Large intestine (tissue), 3 donors: ENCODE measurements at regions not wholly inside any gene's neighbourhood (a gene's known extent, or its start where the extent isn't known, plus 50 kb on each side); places are given as distances from the start of the nearest gene placed in this dataset.

ENCODE experiments used
- DNase-seq, 2 donors: peaks; one replicate each; pipeline versions ENCODE4 v3.0.0 to v3.0.0-alpha.2; 2013
- H3K27ac ChIP-seq: one replicate; pipeline ENCODE4 v1.5.1; 2013; ENCODE audit warnings: low read length
- H3K27me3 ChIP-seq: 2 replicates; pipeline ENCODE4 v1.6.1; 2013; ENCODE audit warnings: low read length; ENCODE audit not compliant: control insufficient read depth, insufficient read depth
- H3K36me3 ChIP-seq: 2 replicates; pipeline ENCODE4 v1.6.1; 2013; ENCODE audit warnings: low read length; ENCODE audit not compliant: control insufficient read depth, insufficient read depth
- H3K4me1 ChIP-seq: one replicate; pipeline ENCODE4 v1.6.1; 2013; ENCODE audit warnings: low read length; ENCODE audit not compliant: control insufficient read depth, insufficient read depth
- H3K4me3 ChIP-seq: one replicate; pipeline ENCODE4 v1.5.1; 2013; ENCODE audit warnings: low read length
- H3K9me3 ChIP-seq: one replicate; pipeline ENCODE4 v1.6.1; 2013; ENCODE audit warnings: mild to moderate bottlenecking, low read depth, low read length, moderate library complexity; ENCODE audit not compliant: control insufficient read depth
- WGBS: methylation state at CpG from one replicate; pipeline ENCODE4 v1.1.5; 2013; ENCODE audit warnings: low lambda C conversion rate; ENCODE audit not compliant: insufficient coverage; 5-methylcytosine and 5-hydroxymethylcytosine counted together

DNA sequence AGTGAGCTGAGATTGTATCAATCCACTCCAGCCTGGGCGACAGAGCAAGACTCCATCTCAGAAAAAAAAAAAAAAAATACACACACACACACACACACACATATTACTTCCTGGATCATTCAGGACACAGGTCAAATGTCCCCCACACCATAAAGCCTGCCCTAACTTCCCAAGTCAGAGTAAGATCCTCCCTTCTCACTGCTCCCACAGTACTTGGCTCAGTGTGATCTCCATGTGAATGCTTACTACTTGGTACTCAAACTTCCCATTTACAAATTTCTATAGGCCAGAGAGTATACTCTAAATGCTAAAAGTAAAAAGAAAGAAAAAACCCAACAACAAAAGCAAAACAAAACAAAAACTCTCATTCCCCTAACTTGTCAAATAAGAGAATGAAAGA, 386.8 kb downstream of the SLITRK6 start:
- no peaks in the 10 kb centered on the region for H3K27me3 ChIP-seq
- H3K9me3 ChIP-seq = no peaks in the 10 kb centered on the region
- H3K4me1 ChIP-seq = no peaks in the 10 kb centered on the region
- no peak for DNase-seq
- WGBS = no CpG with 5 or more reads among the region's 1 CpG
- H3K36me3 ChIP-seq = no peaks in the 10 kb centered on the region
- H3K27ac ChIP-seq = no peak overlapping the region
- H3K4me3 ChIP-seq = no peak overlapping the region

DNA sequence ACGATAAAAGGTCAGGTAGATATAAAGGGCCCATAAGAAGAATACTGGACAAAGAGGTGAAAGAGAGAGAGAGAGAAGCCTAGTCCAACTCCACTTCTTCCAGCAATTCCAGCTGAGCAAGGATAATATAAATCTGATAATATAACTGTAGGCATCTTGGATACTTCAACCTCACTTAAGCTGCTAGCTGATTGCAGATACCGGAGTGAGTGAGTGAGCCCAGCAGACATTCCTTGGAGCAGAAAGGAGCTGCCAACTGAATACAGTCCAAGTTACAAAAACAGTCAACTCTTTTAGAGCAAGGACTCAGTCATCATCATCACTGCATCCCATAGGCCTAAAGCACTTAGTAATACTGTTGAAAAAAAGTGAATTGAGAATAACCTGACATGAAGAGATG, 387.6 kb downstream of the SLITRK6 start:
- WGBS = no CpG with 5 or more reads among the region's 2 CpGs
- DNase-seq = no peak
- no peaks in the 10 kb centered on the region for H3K27me3 ChIP-seq
- H3K4me3 ChIP-seq = no peak overlapping the region
- H3K27ac ChIP-seq = no peak overlapping the region
- no peaks in the 10 kb centered on the region for H3K9me3 ChIP-seq
- H3K4me1 ChIP-seq = no peaks in the 10 kb centered on the region
- no peaks in the 10 kb centered on the region for H3K36me3 ChIP-seq

DNA sequence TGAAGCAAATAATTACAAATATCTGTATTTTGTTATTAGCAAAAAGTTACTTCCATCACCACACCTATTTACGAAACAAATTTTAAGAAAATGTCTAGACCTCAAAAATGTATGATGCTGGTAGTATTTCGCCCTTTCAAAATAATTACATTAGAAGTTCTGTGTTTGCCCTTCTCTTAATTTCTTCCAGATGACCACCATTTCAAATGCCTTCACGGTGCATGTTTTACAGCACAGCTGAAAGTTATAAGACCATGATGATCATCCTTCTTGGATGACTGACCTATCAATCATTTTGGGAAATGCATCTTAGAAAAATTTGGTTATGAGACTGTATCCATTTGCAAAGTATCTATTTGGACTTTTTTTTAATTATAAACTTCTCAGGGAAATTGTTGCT, 390.8 kb downstream of the SLITRK6 start:
- H3K27me3 ChIP-seq = no peaks in the 10 kb centered on the region
- H3K4me1 ChIP-seq = no peaks in the 10 kb centered on the region
- no peak overlapping the region for H3K4me3 ChIP-seq
- no peaks in the 10 kb centered on the region for H3K36me3 ChIP-seq
- 87% methylated on average over 3 of the region's 3 CpGs for WGBS
- H3K27ac ChIP-seq = no peak overlapping the region
- no peaks in the 10 kb centered on the region for H3K9me3 ChIP-seq
- DNase-seq = no peak

DNA sequence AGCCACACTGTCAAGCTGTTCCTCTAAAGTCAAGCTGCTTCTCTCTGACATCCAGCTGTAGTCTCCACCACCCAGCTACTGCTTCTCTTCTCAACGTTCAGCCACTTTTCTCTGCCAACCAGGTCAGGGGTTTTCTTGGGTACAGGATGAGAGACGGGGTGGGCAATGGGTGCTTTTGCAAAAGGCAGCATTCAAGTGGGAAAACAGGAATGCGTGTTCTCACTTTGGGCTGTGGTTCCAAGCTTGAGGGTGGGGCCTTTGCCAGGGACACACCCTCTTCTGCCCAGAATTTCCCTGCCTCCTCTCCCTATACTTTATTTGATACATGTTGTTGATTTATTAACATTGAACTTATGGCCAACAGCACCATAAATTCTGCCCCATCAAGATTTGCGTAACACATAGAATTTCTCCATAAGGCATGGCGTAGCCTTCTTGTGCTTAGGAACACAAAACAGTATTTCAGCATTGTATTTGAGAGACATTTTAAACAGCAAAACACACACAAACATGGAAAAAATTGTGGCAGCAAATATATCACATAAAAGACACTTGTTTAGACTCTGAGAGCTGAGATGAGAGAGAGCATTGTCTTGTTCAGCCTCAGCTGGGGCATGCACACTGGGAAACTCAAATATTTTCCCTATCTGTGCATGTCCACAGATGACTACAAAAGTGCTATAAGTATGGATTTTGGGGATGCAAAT, 392.8 kb downstream of the SLITRK6 start:
- H3K27ac ChIP-seq = no peak overlapping the region
- no peaks in the 10 kb centered on the region for H3K36me3 ChIP-seq
- H3K4me1 ChIP-seq = no peaks in the 10 kb centered on the region
- no peaks in the 10 kb centered on the region for H3K27me3 ChIP-seq
- no peak overlapping the region for H3K4me3 ChIP-seq
- DNase-seq = no peak
- H3K9me3 ChIP-seq = no peaks in the 10 kb centered on the region
- whole genome bisulfite sequencing = no CpG with 5 or more reads among the region's 5 CpGs

DNA sequence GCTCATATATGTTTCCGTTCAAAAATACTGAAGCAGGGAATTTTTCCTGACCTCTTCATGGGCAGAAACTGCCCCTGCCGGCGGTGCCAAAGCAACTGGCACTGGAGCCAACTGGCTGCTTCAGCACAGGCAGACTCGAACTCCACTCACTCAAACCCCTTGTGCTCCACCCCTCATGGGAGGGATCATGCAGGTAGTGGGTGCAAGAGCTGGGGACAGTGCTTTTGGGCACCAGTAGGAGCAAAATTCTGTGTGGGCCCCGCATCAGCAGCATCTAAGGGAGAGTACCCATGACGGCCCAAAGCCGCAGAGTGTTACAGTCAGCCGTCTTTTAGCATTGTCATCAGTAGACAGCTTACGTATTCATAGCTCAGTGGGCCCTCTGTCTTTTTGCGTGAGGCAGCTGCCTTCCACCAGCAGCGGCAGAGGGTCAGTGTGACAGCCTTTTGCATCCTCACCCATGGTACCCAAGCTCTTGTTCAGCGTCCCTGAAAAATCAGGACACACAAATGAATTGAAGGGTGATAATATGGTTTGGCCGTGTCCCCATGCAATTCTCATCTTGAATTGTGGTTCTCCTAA, 393.8 kb downstream of the SLITRK6 start:
- Histone ChIP-seq H3K36me3 (no peaks in the 10 kb centered on the region), H3K27ac (no peak overlapping the region), H3K4me1 (no peaks in the 10 kb centered on the region), H3K27me3 (no peaks in the 10 kb centered on the region), H3K4me3 (no peak overlapping the region), H3K9me3 (no peaks in the 10 kb centered on the region)
- no peak for DNase-seq
- WGBS = no CpG with 5 or more reads among the region's 13 CpGs

DNA sequence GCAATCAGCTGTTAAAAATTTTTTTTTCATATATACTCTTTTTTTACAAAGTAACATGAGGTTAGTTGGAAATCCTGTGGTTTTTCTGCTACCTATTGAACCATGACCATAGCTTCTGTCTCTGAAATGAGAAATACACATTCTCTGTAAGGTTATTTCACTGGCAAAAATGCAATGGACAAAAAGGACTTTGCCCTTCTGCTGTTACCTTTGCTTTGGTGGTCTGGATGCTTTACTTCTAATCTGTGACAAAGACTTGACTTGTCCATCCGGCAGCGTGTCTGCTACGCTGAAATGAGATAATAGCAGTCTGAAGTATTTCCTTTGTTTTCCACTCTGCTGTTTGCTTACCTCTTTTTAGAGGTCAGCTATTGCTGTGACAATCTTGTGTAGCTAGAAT, 412.8 kb downstream of the SLITRK6 start:
- H3K4me3 ChIP-seq = no peak overlapping the region
- no peaks in the 10 kb centered on the region for H3K9me3 ChIP-seq
- no peaks in the 10 kb centered on the region for H3K36me3 ChIP-seq
- DNase-seq = no peak
- no peak overlapping the region for H3K27ac ChIP-seq
- no peaks in the 10 kb centered on the region for H3K4me1 ChIP-seq
- WGBS = no CpG with 5 or more reads among the region's 3 CpGs
- no peaks in the 10 kb centered on the region for H3K27me3 ChIP-seq

DNA sequence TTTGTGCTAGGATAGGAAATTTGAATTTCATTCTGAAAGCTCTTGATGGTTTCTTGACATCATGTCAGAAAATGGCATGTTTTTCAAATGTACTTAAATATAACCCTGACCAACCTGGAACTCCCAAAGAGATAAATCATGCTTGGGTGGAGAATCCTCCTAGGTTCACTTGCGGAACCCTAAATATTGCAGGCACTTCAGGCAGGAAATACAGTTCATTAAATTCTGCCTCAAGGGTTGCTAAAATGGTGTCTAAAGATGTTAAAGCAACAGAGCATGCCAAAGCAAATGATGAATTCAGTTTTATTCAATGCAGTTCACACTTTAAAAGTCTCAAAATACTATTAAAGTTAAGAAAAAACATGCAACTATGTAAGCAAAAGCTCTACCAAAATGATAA, 415.9 kb downstream of the SLITRK6 start:
- WGBS = no CpG with 5 or more reads among the region's 1 CpG
- Histone ChIP-seq H3K36me3 (no peaks in the 10 kb centered on the region), H3K9me3 (no peaks in the 10 kb centered on the region), H3K27me3 (no peaks in the 10 kb centered on the region), H3K4me3 (no peak overlapping the region), H3K4me1 (no peaks in the 10 kb centered on the region), H3K27ac (no peak overlapping the region)
- DNase-seq = no peak

DNA sequence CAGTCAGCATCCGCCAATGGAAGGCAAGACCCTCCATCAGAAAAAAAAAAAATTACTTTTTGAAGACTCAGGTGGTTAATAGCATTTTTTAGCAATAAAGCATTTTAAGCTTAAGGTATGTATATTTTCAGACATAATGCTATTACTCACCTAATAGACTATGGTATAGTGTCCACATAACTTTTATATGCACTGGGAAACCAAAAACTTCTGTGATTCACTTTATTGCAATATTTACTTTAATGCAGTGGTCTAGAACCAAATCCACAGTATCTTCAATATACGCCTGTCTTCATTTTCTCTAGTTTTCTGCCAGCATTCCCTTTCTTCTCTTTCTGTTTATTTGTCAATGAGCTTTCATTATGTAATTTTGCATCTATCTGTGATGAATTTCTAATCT, 418.1 kb downstream of the SLITRK6 start:
- no peak overlapping the region for H3K4me3 ChIP-seq
- no peaks in the 10 kb centered on the region for H3K4me1 ChIP-seq
- 100% methylated on average over 1 of the region's 2 CpGs for WGBS
- H3K9me3 ChIP-seq = no peaks in the 10 kb centered on the region
- no peaks in the 10 kb centered on the region for H3K27me3 ChIP-seq
- no peak for DNase-seq
- H3K27ac ChIP-seq = no peak overlapping the region
- no peaks in the 10 kb centered on the region for H3K36me3 ChIP-seq

DNA sequence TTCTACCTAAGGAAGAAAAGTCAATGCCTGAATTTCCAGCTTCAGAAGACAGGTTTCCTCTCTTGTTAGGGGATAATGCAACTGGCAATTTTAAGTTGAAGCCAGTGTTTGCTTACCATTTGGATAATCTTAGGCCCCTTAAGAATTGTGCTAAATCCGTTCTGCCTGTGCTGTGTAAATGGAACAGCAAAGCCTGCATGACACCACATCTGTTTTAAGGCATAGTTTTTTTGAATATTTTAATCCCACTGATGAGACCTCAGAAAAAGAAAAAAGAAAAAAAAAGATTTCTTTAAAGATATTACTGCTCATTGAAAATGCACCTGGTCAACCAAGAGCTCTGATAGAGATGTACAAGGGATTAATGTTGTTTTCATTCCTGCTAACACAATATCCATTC, 419.2 kb downstream of the SLITRK6 start:
- no peaks in the 10 kb centered on the region for H3K4me1 ChIP-seq
- H3K36me3 ChIP-seq = no peaks in the 10 kb centered on the region
- no peak overlapping the region for H3K4me3 ChIP-seq
- H3K27me3 ChIP-seq = no peaks in the 10 kb centered on the region
- H3K27ac ChIP-seq = no peak overlapping the region
- WGBS = 100% methylated on average over 1 of the region's 1 CpG
- no peak for DNase-seq
- H3K9me3 ChIP-seq = no peaks in the 10 kb centered on the region

DNA sequence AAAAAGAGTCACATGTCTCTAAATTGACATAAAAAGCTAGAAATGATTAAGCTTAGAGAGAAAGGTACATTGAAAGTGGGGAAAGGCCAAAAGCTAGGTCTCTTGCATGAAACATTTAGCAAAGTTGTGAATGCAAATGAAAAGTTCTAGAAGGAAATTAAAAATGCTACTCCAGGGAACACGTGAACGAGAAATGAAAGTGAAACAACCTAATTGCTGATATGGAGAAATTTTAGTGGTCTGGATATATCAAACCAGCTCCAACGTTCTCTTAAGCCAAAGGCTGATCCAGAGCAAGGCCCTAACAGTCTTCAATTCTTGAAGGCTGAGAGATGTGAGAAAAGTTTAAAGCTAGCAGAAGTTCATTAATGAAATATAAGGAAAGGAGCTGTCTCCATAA, 419.8 kb downstream of the SLITRK6 start:
- Histone ChIP-seq H3K27me3 (no peaks in the 10 kb centered on the region), H3K36me3 (no peaks in the 10 kb centered on the region), H3K27ac (no peak overlapping the region), H3K9me3 (no peaks in the 10 kb centered on the region), H3K4me3 (no peak overlapping the region), H3K4me1 (no peaks in the 10 kb centered on the region)
- WGBS = 48% methylated on average over 3 of the region's 3 CpGs
- DNase-seq = no peak

DNA sequence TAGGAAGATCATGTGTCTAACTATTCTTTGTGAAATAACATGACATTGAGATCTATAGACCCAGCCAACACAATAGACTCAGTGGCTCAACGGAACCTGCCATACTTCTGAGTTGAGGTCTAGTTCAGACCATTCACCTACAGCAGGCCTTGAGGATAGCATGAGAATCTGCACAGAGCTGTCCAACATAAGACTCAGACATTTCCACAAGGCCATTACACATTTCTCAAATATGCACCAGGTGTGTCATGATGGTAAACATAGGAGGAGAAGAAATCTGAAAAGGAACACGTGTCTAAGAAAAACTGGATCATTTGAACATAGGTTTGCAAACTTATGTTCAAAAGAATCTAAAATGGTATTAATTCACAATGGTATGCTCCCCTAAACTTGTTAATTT, 421.4 kb downstream of the SLITRK6 start:
- Histone ChIP-seq H3K27me3 (no peaks in the 10 kb centered on the region), H3K36me3 (no peaks in the 10 kb centered on the region), H3K4me3 (no peak overlapping the region), H3K27ac (no peak overlapping the region), H3K4me1 (no peaks in the 10 kb centered on the region), H3K9me3 (no peaks in the 10 kb centered on the region)
- WGBS = 67% methylated on average over 1 of the region's 2 CpGs
- no peak for DNase-seq
